ENCODE measurements at regions not wholly inside any gene's neighbourhood (a gene's known extent, or its start where the extent isn't known, plus 50 kb on each side); places are given as distances from the start of the nearest gene placed in this dataset.

- intact Hi-C loops (cut with micrococcal nuclease; ENCODE audit: unreplicated experiment): no loop called here
- Histone ChIP-seq H3K9ac (ENCODE audit: control insufficient read depth, insufficient read depth, low read length) (no peak overlapping the region), H3K27ac (ENCODE audit: control insufficient read depth, insufficient read depth) (no peak overlapping the region), H3K4me2 (ENCODE audit: control insufficient read depth, insufficient read depth) (no peak overlapping the region), H3K27me3 (replicated peaks in 1 of 2; ENCODE audit: control insufficient read depth in 2 of 2, insufficient read depth in 2 of 2, low read length in 1 of 2) (no peaks in the 10 kb centered on the region), H3K4me1 (ENCODE audit: control insufficient read depth, insufficient read depth, low read length) (peaks cover 9% of the 10 kb centered on the region), H3K9me3 (replicated peaks; ENCODE audit: control insufficient read depth, insufficient read depth, low read length) (peaks cover 3% of the 10 kb centered on the region; the same call in 2 of the 3 replicates), H3K36me3 (ENCODE audit: control insufficient read depth in 2 of 2, insufficient read depth in 2 of 2, low read length in 1 of 2) (no peaks in the 10 kb centered on the region), H3K79me2 (ENCODE audit: control insufficient read depth, insufficient read depth, low read length) (no peaks in the 10 kb centered on the region), H2AFZ (ENCODE audit: control insufficient read depth, low read depth, low read length) (no peak overlapping the region), H4K20me1 (ENCODE audit: control insufficient read depth, insufficient read depth) (no peaks in the 10 kb centered on the region), H3K4me3 (no peak overlapping the region)
- WGBS (ENCODE audit: insufficient coverage, insufficient replicate concordance, low lambda C conversion rate, missing lambda C conversion rate): 50% methylated on average over 5 of the region's 5 CpGs
- CTCF ChIA-PET: interaction anchor here (1.1 to 2.0 kb wide), 2 partner anchors 9 to 43 kb away, joined by 5 to 6 read pairs; no protein-coding TSS in a partner anchor
- FAIRE-seq (no peak), ATAC-seq (no peak), DNase-seq (ENCODE audit: low read depth, low spot score) (no peak)
- in situ Hi-C loops (cut with MboI): no loop called here
- RAD21 ChIA-PET (ENCODE audit: unreplicated experiment): no interaction called here
- POLR2A ChIA-PET: interaction anchor here (0.6 to 1.6 kb wide), 2 partner anchors 9 to 414 kb away, joined by 3 read pairs; no protein-coding TSS in a partner anchor
- SMC1A ChIA-PET (ENCODE audit: uncharacterized antibody, unreplicated experiment): interaction anchor here (1.8 to 2.5 kb wide), 2 partner anchors 9 to 27 kb away, joined by 6 to 9 read pairs; no protein-coding TSS in a partner anchor
- no TSS peak for BruUV-seq (replicated peaks)
- TF ChIP-seq ZBTB40 (IDR thresholded peaks at IDR 0.05; ENCODE audit: borderline replicate concordance) (no peak), TCF7 (IDR thresholded peaks at IDR 0.05; ENCODE audit: borderline replicate concordance) (no peak), RCOR1 (conservative IDR thresholded peaks at IDR 0.05; ENCODE audit: low read depth, low read length) (no peak), SREBF1 (IDR thresholded peaks at IDR 0.05; ENCODE audit: low read length) (no peak), GATAD2B (conservative IDR thresholded peaks at IDR 0.05; ENCODE audit: low read depth) (no peak), LARP7 (IDR thresholded peaks at IDR 0.05) (no peak), USF2 (IDR thresholded peaks at IDR 0.05; ENCODE audit: borderline replicate concordance, low read depth, low read length) (no peak)
- TF ChIP-seq, protein P1, sequence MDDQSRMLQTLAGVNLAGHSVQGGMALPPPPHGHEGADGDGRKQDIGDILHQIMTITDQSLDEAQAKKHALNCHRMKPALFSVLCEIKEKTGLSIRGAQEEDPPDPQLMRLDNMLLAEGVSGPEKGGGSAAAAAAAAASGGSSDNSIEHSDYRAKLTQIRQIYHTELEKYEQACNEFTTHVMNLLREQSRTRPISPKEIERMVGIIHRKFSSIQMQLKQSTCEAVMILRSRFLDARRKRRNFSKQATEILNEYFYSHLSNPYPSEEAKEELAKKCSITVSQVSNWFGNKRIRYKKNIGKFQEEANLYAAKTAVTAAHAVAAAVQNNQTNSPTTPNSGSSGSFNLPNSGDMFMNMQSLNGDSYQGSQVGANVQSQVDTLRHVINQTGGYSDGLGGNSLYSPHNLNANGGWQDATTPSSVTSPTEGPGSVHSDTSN (IDR thresholded peaks at IDR 0.05; ENCODE audit: insufficient replicate concordance, low read depth, low read length): no peak
- TF ChIP-seq, protein P2, sequence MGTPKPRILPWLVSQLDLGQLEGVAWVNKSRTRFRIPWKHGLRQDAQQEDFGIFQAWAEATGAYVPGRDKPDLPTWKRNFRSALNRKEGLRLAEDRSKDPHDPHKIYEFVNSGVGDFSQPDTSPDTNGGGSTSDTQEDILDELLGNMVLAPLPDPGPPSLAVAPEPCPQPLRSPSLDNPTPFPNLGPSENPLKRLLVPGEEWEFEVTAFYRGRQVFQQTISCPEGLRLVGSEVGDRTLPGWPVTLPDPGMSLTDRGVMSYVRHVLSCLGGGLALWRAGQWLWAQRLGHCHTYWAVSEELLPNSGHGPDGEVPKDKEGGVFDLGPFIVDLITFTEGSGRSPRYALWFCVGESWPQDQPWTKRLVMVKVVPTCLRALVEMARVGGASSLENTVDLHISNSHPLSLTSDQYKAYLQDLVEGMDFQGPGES (IDR thresholded peaks at IDR 0.05): no peak
Measured at GRCh38 chr4:182014164-182014563, 229.0 kb upstream of the TENM3 start.

All from GM12878 (cell line).